GM18511 (cell line): ENCODE measurements at regions not wholly inside any gene's neighbourhood (a gene's known extent, or its start where the extent isn't known, plus 50 kb on each side); places are given as distances from the start of the nearest gene placed in this dataset.
"Not testable (repeated sequence)": the region's sequence is repeated elsewhere in the genome, so short reads cannot be mapped to it uniquely, and the experiment has no call there.

Source experiments
- ATAC-seq: cut with Tn5 transposase; IDR thresholded peaks from one replicate; pipeline ENCODE4 v1.9.1; 2021; ENCODE audit warnings: mild to moderate bottlenecking, moderate library complexity; ENCODE audit not compliant: unreplicated experiment

DNA sequence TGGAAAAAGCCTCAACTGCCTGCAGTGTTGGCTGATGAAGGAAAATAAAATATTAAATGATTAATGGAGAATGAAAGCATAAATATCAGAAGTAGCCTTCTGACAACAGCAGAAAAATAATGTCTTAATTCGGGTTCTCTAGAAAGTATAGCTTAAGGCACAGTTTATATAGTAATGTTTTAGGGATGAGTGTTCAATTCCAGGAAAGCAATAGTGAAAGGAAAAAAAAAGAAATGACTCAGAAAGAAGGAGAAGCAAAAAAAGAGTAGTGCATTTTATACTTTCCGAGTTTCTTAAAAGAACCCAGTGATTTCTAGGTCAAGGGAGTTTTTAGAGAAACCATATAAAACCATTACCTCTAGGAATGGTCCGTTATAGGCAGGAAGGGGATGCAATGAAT, 137.3 kb downstream of the HTR1B start:
- ATAC-seq = no peak

- no peak for ATAC-seq
Measured at GRCh38 chr6:77324866-77325265, 138.4 kb downstream of the HTR1B start.

GRCh38 chr6:77322604-77323003, 140.7 kb downstream of the HTR1B start:
- no peak for ATAC-seq

- ATAC-seq = no peak
Measured at GRCh38 chr6:77318256-77318655, 145.0 kb downstream of the HTR1B start.

GRCh38 chr6:77313595-77313994, 149.7 kb downstream of the HTR1B start:
- no peak for ATAC-seq

DNA sequence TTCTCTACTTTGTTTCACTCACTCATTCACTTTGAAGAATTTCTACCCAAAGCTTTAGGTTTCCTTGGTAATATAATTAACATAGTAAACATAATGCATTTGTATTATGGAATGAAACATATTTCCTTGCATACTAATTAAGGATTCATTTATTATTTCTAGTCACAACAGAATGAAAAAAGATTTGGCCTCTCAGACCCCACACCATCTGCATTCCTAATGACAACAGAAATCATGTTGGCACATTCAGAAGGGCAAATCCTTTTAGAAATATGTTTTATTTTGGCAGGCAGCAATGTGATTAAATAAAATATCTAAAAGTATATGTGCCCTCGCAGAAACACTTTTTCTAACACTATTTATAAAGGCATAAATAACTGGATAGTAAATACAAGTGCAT, 163.4 kb downstream of the HTR1B start:
- ATAC-seq = no peak

DNA sequence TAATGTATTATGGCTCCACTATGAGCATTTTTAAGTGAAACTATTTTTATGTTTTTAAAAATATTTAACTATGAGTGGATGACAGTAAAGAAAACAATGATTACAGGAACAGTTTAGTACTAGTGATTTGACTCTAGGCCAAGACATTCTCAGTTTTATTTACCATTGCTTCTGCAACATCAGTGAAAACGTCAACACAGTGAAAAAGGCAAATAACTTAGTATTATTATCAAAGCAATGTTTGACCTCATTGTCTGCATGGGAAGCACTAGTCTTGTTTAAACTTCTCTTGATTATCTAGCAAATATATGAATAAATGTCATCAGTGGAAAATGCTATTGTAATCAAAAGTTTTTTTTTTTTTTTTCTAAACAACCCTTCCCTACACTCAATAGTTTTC, 165.0 kb downstream of the HTR1B start:
- ATAC-seq = no peak

GRCh38 chr6:77292564-77293546, 170.4 kb downstream of the HTR1B start:
- ATAC-seq = no peak

DNA sequence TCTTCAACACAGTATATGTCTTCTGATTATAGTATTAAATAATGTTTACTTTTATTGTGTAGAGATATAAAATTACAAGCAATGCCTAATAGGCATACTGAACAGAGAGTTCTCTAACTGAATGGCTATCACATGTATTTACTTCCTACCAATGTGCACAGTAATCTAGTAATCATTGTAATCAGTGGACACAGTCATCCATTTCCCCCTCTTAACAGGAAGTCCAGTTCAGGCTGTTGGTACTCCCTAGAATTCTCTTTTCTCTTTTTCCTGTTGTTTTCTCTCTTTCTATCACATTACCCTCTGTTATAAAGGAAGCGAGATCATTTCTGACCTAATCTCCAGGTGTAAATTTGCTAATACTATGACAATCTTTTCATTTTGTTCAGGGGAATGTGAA, 172.5 kb downstream of the HTR1B start:
- ATAC-seq = no peak

DNA sequence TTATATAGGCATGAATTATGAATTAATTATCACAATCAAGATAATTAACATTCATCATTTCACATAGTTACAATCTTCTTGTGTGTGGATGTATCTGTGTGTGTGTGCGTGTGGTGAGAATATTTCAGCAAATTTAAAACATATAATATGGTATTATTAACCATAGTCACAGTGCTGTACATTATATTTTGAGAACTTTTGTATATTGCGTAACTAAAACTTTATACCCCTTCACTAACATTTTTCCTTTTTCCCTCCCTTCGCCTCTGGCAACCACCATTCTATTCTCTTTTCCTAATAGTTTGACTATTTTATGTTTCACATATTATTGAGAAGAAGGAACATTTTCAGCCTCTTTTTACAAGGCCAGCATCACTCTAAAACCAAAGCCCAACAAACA, 176.8 kb downstream of the HTR1B start:
- no peak for ATAC-seq

DNA sequence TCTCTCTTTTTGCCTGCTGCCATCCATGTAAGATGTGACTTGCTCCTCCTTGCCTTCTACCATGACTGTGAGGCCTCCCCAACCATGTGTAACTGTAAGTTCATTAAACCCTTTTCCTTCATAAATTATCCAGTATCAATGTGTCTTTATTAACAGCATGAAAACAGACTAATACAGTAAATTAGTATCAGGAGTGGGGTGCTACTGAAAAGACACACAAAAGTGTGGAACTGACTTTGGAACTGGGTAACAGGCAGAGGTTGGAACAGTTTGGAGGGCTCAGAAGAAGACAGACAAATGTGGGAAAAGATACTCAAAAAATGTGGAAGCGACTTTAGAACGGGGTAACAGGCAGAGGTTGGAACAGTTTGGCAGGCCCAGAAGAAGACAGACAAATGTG, 189.4 kb downstream of the HTR1B start:
- ATAC-seq = no peak

DNA sequence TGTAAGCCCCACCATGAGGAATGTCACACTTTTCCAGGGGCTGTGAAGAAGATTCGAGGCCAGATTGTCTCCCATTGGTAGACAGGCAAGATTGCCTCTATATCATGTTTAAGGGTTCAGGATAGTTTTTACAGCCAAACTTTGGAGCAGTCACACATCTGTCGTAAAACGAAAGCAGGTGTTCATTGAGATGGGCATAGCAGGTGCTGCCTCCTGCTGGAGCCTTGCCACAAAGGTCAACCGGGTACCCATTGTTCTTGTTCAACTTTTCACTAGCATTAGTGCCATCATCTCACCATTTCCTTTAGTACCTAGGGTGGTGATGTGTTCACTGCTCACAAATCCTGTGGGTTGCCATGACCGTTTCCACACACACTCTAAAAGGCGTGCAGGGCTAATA, 198.3 kb downstream of the HTR1B start:
- no peak for ATAC-seq

- ATAC-seq = no peak
Measured at GRCh38 chr6:77263003-77263402, 200.3 kb downstream of the HTR1B start.

GRCh38 chr6:77251801-77252200, 211.5 kb downstream of the HTR1B start:
- not testable (repeated sequence) for ATAC-seq

GRCh38 chr6:77249560-77249959, 213.7 kb downstream of the HTR1B start:
- ATAC-seq = no peak

DNA sequence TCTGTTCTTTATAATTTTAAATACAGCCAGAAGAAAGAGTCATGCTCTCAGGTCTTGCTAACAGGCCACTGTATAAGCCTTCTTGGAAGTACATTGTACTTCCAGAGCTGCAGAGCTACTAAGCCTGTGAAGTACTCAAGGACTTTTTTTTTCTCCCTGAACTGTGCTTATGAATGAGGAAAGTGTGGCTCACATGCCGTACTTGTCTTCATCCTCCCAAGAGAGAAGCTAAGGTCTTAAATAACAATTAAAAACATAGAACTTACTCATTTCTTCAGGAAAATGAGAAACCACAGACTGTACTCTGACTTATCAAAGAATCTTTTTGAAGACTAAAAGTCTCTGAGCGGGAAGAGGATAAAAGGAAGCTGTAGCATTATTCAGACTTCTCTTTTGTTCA, 218.3 kb downstream of the HTR1B start:
- ATAC-seq = no peak

- no peak for ATAC-seq
Measured at GRCh38 chr6:77231438-77232305, 231.6 kb downstream of the HTR1B start.

GRCh38 chr6:77228279-77228678, 235.0 kb downstream of the HTR1B start:
- ATAC-seq = no peak

DNA sequence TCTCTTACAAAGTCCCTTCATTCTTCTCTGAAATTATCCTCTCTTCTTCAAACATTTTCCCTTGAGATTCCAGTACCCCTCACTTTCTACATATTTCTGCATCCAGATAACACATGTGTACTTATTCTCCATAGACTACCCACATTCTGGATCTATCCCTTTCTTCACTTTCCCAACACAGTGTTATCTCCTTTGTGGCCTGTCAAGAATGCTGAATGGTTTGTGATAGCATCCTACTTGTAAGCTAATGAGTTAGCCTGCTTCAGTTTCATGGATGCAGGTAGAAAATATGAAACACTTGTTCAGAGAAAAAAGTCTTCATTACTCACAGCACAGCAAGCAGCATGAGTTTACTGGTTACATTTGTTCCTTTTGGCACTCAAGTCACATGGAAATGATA, 245.4 kb downstream of the HTR1B start:
- ATAC-seq = no peak

DNA sequence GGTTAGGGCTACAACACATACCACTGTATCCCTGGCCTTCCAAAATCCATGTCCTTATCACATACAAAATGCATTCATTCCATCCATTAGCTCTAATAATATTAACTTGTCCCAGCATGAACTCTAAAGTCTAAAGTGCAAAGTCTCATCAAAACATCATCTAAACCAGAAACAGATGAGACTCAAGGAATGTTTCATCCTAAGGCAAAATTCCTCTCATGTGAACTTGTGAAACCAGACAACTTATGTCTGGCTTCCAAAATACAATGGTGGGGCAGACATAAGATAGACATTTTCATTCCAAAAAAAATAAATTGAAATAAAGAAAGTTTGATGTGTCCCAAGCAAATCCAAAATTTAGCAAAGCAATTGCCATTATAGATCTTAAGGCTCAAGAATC, 257.4 kb downstream of the HTR1B start:
- no peak for ATAC-seq

DNA sequence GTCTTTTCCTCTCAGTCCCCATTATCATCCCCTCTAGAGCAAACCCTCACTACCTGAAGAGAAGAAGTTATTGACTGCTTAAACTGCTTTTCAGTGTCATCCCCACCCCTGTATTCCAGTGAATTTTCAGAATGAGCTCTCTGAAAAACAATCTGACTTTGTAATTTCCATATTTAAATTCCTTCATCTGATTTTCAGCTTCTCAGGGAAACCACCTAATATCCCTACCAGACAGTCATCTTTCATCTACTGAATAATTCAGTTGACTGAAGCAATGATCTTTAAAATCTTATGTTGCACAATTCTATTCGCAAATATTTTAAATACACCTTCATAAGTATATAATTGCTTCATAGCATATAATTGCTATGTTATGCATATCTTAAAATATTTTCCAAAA, 258.7 kb downstream of the HTR1B start:
- no peak for ATAC-seq

DNA sequence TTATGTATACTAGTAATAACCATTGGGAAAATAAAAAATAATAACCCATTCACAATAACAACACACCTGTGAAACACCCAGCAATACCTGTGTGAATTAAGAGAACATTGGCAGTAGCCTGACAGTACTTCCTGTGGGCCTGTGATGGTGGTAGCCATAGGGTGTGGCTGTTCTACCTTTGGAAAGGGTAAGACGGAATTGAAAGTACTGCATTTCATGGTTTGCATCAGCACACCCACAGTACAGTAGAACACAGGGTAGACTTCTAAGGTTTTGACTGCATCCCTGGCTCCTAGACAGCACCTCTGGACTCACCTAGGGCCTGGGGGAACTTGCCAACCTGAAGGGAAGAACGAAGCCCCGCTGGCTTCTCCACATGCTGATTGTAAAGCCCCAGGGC, 279.8 kb downstream of the HTR1B start:
- no peak for ATAC-seq
